CD4-positive, alpha-beta T cell treated with Interleukin-12 subunit alpha and Interleukin-12 subunit beta, for 1 hour (primary cell): ENCODE measurements at regions not wholly inside any gene's neighbourhood (a gene's known extent, or its start where the extent isn't known, plus 50 kb on each side); places are given as distances from the start of the nearest gene placed in this dataset.

Source experiments
- DNase-seq: peaks from one replicate; pipeline ENCODE4 v3.0.0-alpha.2; 2020

GRCh38 chr6:114514170-114514569 lies 171.3 kb upstream of the HS3ST5 start:
- DNase-seq, result no peak

GRCh38 chr6:114471450-114471849 lies 128.6 kb upstream of the HS3ST5 start:
- no peak for DNase-seq

- no peak for DNase-seq
Observed at GRCh38 chr6:114467931-114468330, 125.1 kb upstream of the HS3ST5 start.

- no peak for DNase-seq
Observed at GRCh38 chr6:114465511-114465910, 122.7 kb upstream of the HS3ST5 start.

GRCh38 chr6:114453737-114454276 lies 111.0 kb upstream of the HS3ST5 start:
- no peak for DNase-seq

GRCh38 chr6:114452785-114453401 lies 110.1 kb upstream of the HS3ST5 start:
- DNase-seq, result no peak

- DNase-seq, result no peak
Observed at GRCh38 chr6:114450631-114451030, 107.8 kb upstream of the HS3ST5 start.

GRCh38 chr6:114449659-114450058 lies 106.8 kb upstream of the HS3ST5 start:
- no peak for DNase-seq

- DNase-seq, result no peak
Observed at GRCh38 chr6:114446342-114446741, 103.5 kb upstream of the HS3ST5 start.

GRCh38 chr6:114445846-114446245 lies 103.0 kb upstream of the HS3ST5 start:
- no peak for DNase-seq

- no peak for DNase-seq
Observed at GRCh38 chr6:114439411-114439810, 96.6 kb upstream of the HS3ST5 start.

- no peak for DNase-seq
Observed at GRCh38 chr6:114437235-114437634, 94.4 kb upstream of the HS3ST5 start.

- DNase-seq, result no peak
Observed at GRCh38 chr6:114436691-114437090, 93.9 kb upstream of the HS3ST5 start.

GRCh38 chr6:114435985-114436384 lies 93.2 kb upstream of the HS3ST5 start:
- no peak for DNase-seq

- no peak for DNase-seq
Observed at GRCh38 chr6:114432400-114432799, 89.6 kb upstream of the HS3ST5 start.

- DNase-seq, result no peak
Observed at GRCh38 chr6:114431641-114432040, 88.8 kb upstream of the HS3ST5 start.

- DNase-seq, result no peak
Observed at GRCh38 chr6:114430534-114431124, 87.8 kb upstream of the HS3ST5 start.

GRCh38 chr6:114428341-114428740 lies 85.5 kb upstream of the HS3ST5 start:
- DNase-seq, result no peak

- no peak for DNase-seq
Observed at GRCh38 chr6:114421199-114421598, 78.4 kb upstream of the HS3ST5 start.

GRCh38 chr6:114419175-114419574 lies 76.4 kb upstream of the HS3ST5 start:
- no peak for DNase-seq

- no peak for DNase-seq
Observed at GRCh38 chr6:114418304-114418972, 75.6 kb upstream of the HS3ST5 start.

- DNase-seq, result no peak
Observed at GRCh38 chr6:114407426-114408035, 64.7 kb upstream of the HS3ST5 start.

- no peak for DNase-seq
Observed at GRCh38 chr6:114404339-114404955, 61.6 kb upstream of the HS3ST5 start.
